ENCODE measurements at regions not wholly inside any gene's neighbourhood (a gene's known extent, or its start where the extent isn't known, plus 50 kb on each side); places are given as distances from the start of the nearest gene placed in this dataset.

DNA sequence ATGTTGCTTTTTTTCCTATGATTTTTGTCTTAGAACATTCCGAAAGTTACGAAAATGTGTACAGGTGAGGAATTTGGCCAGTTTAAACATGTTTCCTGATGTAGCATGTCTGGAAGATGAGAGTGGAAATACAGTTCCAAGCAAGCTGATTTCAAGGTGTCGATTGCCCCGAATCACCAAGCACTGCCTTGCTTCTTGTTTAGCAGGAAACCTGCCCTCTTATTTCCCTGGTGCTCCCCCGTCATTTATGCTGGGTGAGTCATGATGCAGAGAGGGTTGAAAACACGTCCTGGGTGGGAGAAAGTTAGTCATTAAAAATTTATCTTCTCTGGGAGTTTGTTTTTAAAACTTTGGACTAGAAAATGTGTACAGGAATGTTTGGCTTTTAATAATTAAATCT is 608.6 kb upstream of the EEF2KMT start:
- TF ChIP-seq SUZ12 (IDR thresholded peaks at IDR 0.05; ENCODE audit: extremely low read depth, insufficient read depth, insufficient read length): no peak
- no peak for TF ChIP-seq YY1 (IDR thresholded peaks at IDR 0.05; ENCODE audit: insufficient read depth, insufficient read length)
